ENCODE measurements at regions not wholly inside any gene's neighbourhood (a gene's known extent, or its start where the extent isn't known, plus 50 kb on each side); places are given as distances from the start of the nearest gene placed in this dataset.
"Not testable (repeated sequence)": the region's sequence is repeated elsewhere in the genome, so short reads cannot be mapped to it uniquely, and the experiment has no call there.

DNA sequence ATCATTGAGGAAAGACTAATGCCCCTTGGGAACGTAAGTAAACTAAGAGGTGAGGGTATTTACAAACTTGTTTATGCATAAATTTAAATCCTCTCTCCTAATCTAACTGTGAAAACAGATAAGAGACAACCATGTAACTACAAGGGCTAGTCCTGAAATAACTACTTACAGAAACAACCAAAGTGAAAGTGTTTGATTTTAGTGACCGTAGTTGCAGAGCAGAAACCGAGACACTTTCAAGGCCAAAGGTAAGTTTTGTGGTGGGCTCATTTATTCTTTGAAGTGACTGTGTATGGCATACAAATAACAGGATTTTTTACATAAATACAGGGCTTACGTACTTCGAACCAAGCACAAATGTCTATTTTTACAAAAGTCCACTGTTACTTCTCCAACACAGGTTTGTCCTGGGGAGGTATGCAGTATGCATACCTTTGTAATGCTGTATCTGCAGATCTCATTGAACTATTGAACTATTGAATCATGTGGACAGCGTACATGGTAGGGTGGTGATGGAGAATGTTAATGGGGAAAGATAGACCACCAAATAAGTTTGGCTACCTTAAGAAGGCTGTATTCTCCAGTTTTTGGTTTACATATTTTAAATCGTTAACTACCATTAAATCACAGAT, 99.6 kb upstream of the RBMS3 start:
- no peak for DNase-seq

DNA sequence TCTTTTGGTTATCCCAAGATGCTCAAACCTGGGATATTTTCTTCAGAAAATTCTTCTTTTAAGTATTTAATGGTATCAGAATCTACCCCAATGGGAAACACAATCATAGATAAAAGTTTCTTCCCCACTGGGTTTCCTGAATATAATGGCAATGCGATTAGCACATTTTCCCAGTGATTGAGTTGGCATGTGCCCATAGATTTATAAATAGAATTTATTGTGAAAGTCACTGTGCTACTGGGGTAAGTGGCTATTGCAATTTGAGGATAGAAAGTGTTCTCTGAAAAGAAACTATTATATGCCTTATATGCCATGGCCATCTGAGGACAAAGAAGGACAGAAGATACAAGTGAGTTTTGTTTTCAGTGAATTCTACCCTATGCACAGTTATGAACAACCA, 99.0 kb upstream of the RBMS3 start:
- DNase-seq = no peak

DNA sequence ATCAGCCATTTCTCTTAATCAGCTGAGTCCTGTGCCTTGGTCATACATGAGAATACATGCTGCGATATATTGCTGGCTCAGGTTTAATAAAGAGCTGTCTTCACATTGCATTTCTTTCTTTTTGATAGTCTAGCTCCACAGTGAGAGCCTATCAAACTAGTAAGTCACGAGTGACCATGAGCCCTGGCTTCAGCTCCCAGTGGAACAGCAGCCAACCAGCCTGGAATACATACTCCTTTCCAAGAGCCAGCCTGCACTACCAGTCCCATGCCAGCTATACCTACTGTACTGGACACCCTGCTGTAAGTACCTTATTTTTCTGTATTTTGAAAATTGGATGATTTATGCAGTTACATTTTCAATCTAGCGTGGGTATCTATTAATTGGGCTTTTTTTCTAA, 98.0 kb upstream of the RBMS3 start:
- DNase-seq = not testable (repeated sequence)

DNA sequence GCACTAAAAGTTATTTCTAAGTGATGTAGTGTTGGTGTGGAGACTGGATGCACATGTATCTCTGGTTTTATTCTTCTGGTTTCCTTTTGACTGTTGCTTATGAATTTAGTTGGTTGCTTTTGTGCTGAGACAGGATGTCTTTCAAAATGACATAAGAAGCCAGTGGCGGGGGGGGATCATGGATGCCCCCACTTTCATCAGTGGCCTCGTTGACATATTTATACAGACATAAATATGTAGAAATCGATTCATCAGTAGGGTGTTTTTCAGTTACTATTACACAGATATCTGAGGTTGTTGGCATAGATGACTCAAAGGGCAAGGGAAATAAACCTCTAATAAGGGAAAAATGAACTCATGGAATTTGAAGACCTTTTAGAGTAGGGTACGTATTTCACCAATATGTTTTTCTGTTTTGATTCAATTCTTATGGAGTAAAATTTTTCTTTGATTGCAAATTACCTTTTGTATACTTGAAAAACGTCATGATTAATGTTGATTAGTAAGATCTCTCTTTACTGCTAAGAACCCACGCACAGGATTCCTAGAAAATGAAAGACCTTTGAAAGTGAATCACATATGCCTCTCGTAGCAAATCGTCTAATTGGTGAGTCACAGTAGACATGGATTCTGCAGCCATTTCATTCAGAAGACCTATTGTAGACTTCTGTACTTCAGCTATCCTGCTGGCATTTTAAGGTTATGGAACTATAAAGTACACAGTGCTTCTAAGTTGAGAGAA, 97.4 kb upstream of the RBMS3 start:
- no peak for DNase-seq

DNA sequence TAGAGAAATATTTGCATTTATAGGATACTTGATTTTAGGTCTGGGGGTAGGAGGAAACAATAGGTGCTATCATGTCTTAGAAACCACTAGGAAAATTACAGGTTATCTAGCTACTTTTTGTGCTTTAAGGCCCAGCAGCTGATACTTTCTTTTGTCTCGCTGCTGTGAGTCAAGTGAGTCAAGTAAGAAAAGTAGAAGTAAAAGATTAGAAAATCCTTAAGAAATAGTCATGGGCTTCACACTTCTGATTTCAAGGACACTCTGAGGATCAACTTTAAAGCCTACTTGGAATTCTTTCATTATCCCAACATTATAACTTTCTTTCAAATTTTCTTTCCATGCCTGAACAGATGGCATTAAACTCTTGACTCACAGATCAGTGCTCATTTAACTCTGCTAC, 95.2 kb upstream of the RBMS3 start:
- DNase-seq = no peak

DNA sequence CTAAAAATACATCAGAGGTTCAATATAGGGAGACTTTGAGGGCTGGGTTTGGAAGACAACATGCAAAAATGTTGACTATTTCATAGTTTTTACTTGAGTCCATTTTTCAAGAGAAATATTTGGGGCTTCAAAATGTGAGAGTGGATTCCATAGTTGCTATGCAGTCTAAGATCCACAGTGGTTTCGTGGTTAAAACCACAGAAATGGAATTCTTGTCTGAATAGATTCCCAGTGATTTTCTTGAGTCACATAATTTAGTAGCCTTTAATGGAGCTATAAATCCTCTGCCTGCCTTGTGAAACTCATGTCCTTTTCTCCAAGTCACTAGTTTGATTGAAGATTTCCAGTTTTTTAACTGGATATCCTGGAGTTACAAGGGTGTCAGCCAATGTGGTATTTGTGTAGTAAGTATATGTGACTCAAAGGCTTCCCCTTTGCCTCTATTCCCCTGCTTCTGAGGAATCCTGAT, 94.7 kb upstream of the RBMS3 start:
- no peak for DNase-seq

DNA sequence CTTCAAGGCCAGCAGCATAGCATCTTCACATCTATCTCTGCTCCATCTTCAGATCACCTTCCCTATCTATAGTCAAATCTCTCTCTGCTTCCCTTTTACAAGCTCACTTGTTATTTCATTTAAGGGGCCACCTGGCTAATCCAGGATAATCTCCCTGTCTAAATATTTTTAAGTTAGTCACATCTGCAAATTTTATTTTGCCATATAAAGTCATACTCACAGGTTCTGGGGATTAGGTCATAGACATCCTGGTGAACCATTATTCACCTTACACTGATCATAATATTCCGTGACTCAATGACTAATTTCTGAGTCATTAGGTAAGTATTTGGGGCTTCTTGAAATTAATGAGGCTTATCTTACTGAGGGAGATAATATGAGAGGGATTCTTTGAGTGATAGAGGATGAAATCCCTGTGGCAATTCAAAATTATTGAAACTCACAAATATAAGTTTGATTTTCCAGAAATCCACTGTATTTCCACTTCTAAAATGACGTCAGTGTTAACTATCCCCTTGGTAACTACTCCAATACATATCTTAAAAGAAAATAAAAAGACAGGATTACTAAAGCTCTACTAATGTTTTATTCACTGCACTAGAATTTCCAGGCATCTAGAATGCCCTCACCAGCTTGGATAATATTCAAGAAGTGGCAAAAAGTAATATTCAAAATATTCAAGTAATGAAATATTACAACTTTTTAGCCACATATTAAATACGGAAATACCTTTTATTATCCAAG, 93.7 kb upstream of the RBMS3 start:
- no peak for DNase-seq

DNA sequence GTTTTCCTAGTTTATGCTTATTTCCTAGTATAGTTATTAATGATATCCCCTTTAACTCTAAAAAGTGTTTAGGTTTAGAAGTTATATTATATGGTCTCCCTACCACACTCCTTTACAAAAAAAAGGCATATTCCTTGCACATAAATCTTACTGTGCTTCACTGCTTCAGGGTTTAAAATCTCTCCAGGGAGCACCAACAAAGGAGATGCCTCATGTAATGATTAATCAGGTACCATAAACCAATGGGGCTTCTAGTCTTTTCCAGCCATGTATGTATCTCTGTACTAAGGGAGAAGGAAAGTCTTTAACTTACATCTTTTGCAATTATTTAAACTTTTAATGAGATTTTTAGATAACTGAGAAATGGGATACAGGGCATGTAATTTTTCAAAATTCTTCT, 91.5 kb upstream of the RBMS3 start:
- no peak for DNase-seq

DNA sequence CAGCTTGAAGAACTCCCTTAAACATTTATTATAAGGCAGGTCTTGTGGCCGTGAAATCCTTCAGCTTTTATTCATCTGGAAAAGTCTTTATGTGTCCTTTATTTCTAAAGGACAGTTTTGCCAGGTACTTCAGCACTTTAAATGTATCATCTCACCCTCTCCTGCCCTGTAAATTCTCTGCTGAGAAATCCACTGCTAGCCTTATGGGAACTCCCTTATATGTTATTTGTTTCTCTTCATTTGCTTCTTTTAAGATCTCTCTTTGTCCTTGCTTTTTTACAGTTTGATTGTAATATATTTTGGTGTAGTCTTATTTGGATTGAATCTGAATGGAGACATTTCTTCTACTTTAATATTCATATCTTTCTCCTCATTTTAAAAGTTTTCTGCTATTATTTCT, 86.7 kb upstream of the RBMS3 start:
- no peak for DNase-seq

DNA sequence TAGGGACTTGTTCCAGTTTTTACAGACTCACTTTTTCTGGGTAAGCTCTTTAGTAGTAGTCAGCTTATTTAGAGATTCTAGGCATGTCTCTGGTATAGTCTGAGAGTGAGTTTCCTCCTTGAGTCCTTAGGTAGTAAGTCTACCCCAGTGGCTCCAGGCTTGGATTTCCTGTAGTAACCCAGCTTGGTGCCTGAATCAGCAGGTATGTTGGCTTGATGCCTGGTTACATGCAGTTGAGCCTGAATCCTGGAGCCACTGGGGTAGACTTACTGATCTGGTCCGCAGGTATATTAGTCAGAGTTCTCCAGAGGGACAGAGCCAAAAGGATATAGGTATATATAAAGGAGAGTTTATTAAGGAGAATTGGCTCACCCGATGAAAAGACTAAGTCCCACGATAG, 85.8 kb upstream of the RBMS3 start:
- no peak for DNase-seq

DNA sequence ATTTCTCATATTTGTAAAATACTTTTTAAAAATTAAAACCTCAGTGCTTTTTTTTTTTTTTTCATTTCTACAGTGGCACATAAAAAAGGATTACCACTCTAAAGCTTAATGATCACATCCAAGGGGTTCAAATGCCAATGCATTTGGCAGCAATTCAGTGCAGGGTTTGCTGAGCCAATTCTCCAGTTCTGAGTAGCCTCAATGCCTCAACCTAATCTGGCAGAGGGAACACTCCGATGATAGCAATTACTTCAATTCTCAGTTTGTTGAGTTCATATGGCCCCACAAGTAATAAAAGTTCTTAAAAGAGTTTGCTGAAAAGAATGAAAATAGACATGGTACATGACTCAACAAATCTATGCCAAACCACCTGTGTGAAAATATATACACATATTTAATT, 79.3 kb upstream of the RBMS3 start:
- DNase-seq = peak in 10 of 56 donors; percentile 1 to 31 (median 10)

DNA sequence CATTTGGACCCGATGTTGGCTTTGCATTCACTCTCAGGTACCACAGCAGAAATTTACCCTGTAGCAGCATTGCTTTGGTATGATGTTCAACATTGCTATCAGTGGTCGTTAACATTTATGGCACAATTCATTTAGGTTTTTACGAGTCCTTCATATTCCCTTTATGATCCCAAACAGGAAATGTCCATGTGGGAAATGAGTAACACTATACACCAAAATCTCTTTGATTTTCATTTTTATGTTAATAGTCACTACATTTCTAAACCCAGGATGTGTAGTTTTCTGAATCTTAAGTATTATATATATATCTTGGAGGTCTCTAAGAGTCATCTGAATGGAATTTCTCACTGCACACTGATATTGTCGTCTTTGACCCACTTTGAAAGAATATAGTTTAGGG, 78.5 kb upstream of the RBMS3 start:
- DNase-seq = no peak

DNA sequence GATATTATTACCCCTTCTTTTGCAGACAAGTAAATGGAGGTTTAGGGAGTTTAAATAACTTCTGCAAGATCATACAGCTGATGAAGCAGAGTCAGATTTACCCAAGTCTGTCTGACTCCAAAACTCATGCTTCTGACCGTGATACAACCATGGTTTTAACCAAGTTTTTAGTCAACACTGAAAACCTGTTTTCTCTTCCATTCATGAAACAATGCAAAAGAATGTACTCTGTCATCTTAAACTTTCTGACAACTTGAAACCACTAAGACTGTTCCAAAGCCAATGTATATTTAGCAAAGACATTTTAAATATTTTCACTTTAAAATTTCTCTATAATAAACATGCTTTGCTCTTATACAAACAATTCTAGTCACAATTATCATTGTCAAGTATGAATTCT, 77.0 kb upstream of the RBMS3 start:
- no peak for DNase-seq

DNA sequence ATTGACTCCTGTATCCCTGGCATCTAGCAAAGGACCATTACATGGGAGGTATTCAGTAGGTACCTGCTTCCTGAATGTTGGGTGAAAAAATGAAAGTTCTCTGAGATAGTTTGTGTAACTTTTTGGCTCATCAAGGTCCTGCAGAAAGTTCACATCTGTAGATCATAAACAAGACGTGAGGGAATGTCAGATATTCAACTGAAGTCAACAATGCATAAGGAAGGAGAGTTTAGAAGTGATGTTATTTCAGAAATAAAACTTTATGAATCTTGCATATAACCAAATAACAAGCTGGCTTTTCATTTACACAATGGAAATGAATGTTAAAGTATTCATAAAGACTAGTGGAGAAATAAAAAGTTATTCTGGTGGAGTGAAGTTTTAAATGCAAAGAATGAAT, 73.4 kb upstream of the RBMS3 start:
- DNase-seq = no peak

DNA sequence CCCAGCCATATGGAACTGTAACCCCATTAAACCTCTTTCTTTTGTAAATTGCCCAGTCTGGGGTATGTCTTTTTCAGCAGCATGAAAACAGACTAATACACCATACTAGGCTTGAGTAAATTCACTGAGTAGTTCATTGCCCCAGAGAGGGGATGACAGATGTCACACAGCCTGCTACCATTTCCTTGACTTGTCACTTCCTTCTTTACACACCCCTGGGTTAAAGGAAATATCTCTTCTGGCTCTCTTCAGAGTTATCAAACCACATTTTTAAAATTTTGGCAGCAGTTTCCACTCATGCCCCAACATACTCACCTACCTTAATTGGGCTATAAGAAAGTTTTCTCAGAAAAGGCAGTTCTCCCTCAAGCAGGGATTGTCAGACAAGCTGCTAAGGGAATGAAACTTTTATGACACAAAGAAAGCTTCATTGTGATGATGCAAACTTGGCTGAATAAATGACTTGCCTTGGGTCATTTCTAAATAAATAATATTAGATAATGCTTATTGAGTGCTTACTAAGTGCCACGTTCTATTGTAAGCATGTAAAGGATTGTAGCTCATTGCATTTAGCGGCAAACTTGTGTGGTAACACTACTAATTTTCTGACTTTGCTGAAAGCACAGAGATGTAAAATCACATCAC, 68.0 kb upstream of the RBMS3 start:
- no peak for DNase-seq

DNA sequence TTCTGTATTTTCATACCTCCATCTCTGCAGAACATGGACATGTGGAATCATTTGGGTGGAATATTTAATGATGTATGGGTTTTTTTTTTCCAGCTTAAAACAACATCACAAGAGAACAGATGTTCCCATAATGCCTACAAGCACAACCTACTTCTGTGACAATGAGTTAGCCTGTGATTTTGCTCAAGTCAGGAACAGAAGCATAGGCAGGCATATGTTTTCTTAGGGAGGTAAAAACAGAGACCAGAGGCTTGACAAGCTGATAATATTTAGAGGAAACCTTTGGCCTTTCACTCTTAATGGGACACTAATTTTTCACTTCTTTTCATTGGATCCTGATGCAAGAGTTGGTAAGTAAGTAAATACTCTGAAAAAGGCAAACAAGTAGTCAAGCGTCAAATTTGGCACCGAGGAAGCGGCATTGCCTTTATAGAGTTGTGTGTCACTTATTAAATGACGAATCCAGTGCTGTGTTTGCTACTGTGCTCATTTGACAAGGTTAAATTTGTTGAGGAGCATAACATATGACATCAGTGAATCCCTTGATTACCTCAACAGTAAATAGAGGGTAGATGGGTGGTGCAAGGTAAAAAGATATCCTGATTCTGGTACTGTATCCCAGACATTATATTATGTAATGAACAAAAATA, 66.7 kb upstream of the RBMS3 start:
- no peak for DNase-seq

DNA sequence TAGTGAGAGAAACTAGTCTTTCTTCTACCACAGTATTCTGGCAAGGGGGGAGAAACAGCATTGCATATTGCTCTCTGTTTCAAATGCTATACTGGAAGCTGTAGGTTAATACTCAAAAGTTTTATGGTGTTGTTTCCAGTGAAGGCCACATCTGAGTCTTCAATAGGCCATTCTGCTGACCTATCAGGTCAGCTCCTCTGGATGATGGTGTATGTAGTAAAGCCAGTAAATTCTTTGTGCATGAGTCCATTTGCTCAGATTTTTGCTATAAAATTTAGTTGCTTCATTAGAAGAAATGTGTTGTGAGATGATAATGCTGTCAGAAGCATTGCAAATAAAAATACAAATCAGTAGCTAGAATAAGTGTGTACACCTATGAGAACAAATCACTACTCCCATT, 64.9 kb upstream of the RBMS3 start:
- no peak for DNase-seq

DNA sequence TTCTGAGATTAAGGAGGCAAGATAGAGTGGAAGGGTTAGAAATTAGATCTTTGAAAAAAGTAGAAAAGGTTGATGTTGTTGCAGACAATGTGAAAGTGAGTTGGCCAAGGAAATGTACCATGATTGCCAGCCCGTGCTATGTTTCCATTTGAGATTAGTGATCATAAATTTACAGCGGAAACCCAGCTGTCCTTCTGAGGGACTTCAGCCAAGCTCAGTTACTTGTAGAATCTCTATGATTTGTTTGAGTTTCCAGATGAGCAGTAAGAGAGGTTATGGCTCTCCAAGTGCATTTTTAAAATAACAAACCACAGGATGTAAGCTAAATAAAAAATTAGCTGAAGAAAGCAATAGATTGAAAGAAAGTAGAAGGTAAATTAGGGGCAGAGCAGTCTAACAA, 54.2 kb upstream of the RBMS3 start:
- DNase-seq = no peak

DNA sequence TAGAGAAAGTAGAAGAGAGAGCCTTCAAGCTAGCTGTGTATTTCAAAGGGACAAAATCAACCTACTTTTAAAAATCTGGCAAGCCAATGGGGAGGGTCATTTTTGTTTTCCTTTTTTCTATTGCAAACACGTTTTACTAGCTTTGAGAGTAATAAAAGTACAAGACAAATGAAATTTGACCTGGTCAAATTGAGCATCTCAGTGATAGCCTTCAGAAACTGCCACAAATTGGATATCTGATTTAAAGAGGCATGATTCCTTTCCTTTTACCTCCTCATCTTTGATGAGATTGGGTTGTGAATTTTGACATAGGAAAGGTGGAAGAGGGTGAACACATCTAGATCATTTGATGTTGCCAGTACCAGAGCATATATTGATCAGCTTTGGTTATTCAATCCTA, 53.6 kb upstream of the RBMS3 start:
- no peak for DNase-seq
